Effector memory CD4-positive, alpha-beta T cell (primary cell): ENCODE measurements at regions not wholly inside any gene's neighbourhood (a gene's known extent, or its start where the extent isn't known, plus 50 kb on each side); places are given as distances from the start of the nearest gene placed in this dataset.

Source experiments
- DNase-seq, 3 donors: peaks; one replicate each; pipeline ENCODE4 v3.0.0-alpha.2; 2020
- H3K27ac ChIP-seq: 2 replicates; pipeline ENCODE4 v1.7.0; 2013; ENCODE audit warnings: mild to moderate bottlenecking, low read length, moderate library complexity; ENCODE audit not compliant: insufficient read depth, poor library complexity, severe bottlenecking
- H3K27me3 ChIP-seq: replicated peaks from 2 replicates; pipeline ENCODE4 v1.7.0; 2013; ENCODE audit warnings: mild to moderate bottlenecking, low read length; ENCODE audit not compliant: insufficient read depth, control insufficient read depth, poor library complexity, severe bottlenecking
- H3K36me3 ChIP-seq: 2 replicates; pipeline ENCODE4 v1.7.0; 2013; ENCODE audit warnings: mild to moderate bottlenecking, low read length, moderate library complexity; ENCODE audit not compliant: control insufficient read depth, insufficient read depth
- H3K4me1 ChIP-seq: 2 replicates; pipeline ENCODE4 v1.7.0; 2013; ENCODE audit warnings: low read length, mild to moderate bottlenecking; ENCODE audit not compliant: control insufficient read depth, insufficient read depth, poor library complexity, severe bottlenecking
- H3K4me3 ChIP-seq: 2 replicates; pipeline ENCODE4 v1.7.0; 2013; ENCODE audit warnings: low read length, low read depth, mild to moderate bottlenecking; ENCODE audit not compliant: insufficient read depth, poor library complexity, severe bottlenecking
- H3K9me3 ChIP-seq: 2 replicates; pipeline ENCODE4 v1.7.0; 2013; ENCODE audit warnings: mild to moderate bottlenecking, low read length, moderate library complexity; ENCODE audit not compliant: control insufficient read depth

DNA sequence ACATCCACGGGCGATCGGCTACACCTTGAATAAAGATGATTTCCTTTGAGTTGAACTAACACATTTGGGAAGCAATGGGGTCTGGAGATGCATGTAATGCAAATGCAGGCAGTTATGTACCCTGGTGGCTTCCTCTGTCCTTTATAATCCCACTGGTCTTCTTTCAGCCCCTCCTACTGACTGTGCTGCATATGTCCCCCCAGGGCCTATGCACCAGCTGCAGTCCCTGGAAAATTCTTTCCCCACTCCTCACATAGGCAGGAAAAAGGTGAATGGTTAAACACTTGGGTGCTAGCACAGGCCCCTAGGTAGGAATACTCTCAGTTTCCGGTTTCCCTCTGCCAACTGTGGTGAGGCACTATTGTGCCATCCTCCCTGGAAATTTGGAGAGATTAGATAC is 294.8 kb upstream of the SOX5 start:
- Histone ChIP-seq H3K9me3 (no peaks in the 10 kb centered on the region), H3K36me3 (no peaks in the 10 kb centered on the region), H3K27me3 (no peaks in the 10 kb centered on the region), H3K4me3 (no peak overlapping the region), H3K27ac (no peak overlapping the region), H3K4me1 (no peaks in the 10 kb centered on the region)
- DNase-seq, result no peak

DNA sequence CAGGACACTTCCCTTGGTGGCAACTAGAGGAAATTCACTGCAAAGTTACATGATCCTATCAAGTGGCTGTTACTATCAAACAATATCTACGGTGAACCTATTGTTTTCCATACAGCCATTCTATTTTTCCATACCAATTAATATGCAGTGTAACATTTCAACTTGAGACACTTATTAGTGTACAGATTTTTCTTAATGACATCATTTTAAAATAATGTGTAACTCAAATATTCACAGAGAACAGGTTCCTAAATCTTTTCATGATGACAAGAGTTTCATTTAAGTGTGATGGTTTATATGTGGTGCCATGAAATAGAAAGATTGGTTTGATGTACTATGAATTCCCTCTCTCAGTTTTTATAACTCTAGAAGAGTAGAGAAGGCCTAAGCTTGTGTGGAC is 291.2 kb upstream of the SOX5 start:
- Histone ChIP-seq H3K9me3 (no peaks in the 10 kb centered on the region), H3K27ac (no peak overlapping the region), H3K27me3 (no peaks in the 10 kb centered on the region), H3K4me3 (no peak overlapping the region), H3K4me1 (no peaks in the 10 kb centered on the region), H3K36me3 (no peaks in the 10 kb centered on the region)
- no peak for DNase-seq

- Histone ChIP-seq H3K36me3 (no peaks in the 10 kb centered on the region), H3K27ac (no peak overlapping the region), H3K9me3 (no peaks in the 10 kb centered on the region), H3K4me1 (no peaks in the 10 kb centered on the region), H3K4me3 (no peak overlapping the region), H3K27me3 (no peaks in the 10 kb centered on the region)
- DNase-seq, result no peak
Measured at GRCh38 chr12:24233519-24234246, 284.2 kb upstream of the SOX5 start.

- Histone ChIP-seq H3K27me3 (no peaks in the 10 kb centered on the region), H3K4me3 (no peak overlapping the region), H3K9me3 (no peaks in the 10 kb centered on the region), H3K4me1 (no peaks in the 10 kb centered on the region), H3K36me3 (no peaks in the 10 kb centered on the region), H3K27ac (no peak overlapping the region)
- DNase-seq, result no peak
Measured at GRCh38 chr12:24232531-24232930, 283.1 kb upstream of the SOX5 start.

DNA sequence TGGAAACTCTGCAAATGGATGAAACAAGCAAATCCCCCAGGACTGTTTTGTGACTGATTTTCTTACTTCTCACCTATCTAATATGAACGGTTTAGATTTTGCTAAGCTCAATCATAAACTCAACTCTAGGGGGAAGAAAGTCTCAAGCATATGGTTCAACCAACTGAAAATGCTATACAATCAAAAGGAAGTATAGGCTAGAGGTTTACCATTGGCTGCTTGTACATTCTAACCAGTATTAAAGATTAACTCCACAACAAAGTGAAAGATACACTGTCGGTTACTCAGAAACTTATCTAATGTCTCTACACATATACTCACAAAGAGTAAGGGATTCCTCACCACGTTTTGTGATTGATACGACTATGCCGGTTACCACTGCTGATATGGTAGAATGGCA is 281.8 kb upstream of the SOX5 start:
- no peaks in the 10 kb centered on the region for H3K9me3 ChIP-seq
- H3K36me3 ChIP-seq, result no peaks in the 10 kb centered on the region
- H3K27me3 ChIP-seq, result no peaks in the 10 kb centered on the region
- no peaks in the 10 kb centered on the region for H3K4me1 ChIP-seq
- no peak overlapping the region for H3K4me3 ChIP-seq
- no peak for DNase-seq
- H3K27ac ChIP-seq, result no peak overlapping the region

GRCh38 chr12:24230061-24230701 is 280.7 kb upstream of the SOX5 start:
- no peak overlapping the region for H3K27ac ChIP-seq
- no peaks in the 10 kb centered on the region for H3K36me3 ChIP-seq
- H3K27me3 ChIP-seq, result no peaks in the 10 kb centered on the region
- no peak for DNase-seq
- no peaks in the 10 kb centered on the region for H3K4me1 ChIP-seq
- no peaks in the 10 kb centered on the region for H3K9me3 ChIP-seq
- H3K4me3 ChIP-seq, result no peak overlapping the region

GRCh38 chr12:24229031-24229700 is 279.7 kb upstream of the SOX5 start:
- H3K27ac ChIP-seq, result no peak overlapping the region
- no peaks in the 10 kb centered on the region for H3K9me3 ChIP-seq
- no peaks in the 10 kb centered on the region for H3K36me3 ChIP-seq
- no peak for DNase-seq
- no peak overlapping the region for H3K4me3 ChIP-seq
- no peaks in the 10 kb centered on the region for H3K27me3 ChIP-seq
- H3K4me1 ChIP-seq, result no peaks in the 10 kb centered on the region

- H3K4me1 ChIP-seq, result no peaks in the 10 kb centered on the region
- H3K9me3 ChIP-seq, result no peaks in the 10 kb centered on the region
- H3K36me3 ChIP-seq, result no peaks in the 10 kb centered on the region
- no peak for DNase-seq
- no peaks in the 10 kb centered on the region for H3K27me3 ChIP-seq
- H3K4me3 ChIP-seq, result no peak overlapping the region
- no peak overlapping the region for H3K27ac ChIP-seq
Measured at GRCh38 chr12:24228371-24228770, 278.9 kb upstream of the SOX5 start.

DNA sequence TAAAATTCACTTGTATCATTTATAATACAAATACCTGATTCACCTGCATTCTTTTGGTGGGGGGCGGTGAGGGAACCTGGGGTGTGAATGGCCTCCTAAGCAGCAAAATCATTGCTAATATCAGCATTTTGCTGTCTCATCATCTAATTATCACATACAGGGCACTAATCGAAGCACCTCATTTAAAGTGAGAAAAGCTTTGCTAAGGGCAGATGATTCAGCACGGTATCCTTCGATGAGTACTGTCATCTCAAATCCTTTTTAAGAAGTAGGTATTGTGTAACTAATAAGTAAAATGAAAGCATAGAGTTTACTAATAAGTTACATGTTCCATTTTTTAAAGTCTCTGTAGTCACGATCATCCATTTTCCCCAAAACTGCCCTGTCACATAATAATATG is 278.1 kb upstream of the SOX5 start:
- no peak overlapping the region for H3K4me3 ChIP-seq
- no peaks in the 10 kb centered on the region for H3K4me1 ChIP-seq
- no peak for DNase-seq
- no peak overlapping the region for H3K27ac ChIP-seq
- H3K36me3 ChIP-seq, result no peaks in the 10 kb centered on the region
- H3K9me3 ChIP-seq, result no peaks in the 10 kb centered on the region
- no peaks in the 10 kb centered on the region for H3K27me3 ChIP-seq

DNA sequence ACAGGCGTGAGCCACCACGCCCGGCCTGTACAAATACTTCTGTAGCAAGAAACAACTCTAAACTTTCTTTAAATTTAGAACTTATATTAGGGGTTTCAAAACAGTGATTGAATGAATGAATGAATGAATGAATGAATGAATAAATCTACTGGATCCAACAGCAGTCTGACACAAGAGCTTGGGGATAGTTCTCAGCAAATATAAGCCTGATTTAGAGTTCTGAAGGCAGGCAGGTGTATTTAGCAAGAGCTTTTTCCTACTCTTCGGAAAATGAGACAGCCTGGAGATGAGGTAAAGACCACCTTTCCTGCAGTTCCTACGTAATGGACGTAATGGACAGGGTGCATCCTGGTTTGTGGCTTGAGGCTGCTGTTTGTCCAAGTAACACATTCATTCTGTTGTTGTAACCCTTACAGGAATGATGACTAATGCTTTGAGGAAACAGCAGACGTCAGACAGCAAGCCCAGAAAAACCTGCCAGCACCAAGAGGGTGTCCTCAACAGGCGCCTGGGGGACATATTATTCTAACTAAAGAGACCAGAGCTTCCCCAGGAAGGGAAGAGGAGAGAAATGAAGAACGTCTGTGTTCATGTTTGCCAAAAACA is 277.4 kb upstream of the SOX5 start:
- no peaks in the 10 kb centered on the region for H3K9me3 ChIP-seq
- no peaks in the 10 kb centered on the region for H3K36me3 ChIP-seq
- no peaks in the 10 kb centered on the region for H3K4me1 ChIP-seq
- H3K4me3 ChIP-seq, result no peak overlapping the region
- no peak overlapping the region for H3K27ac ChIP-seq
- no peak for DNase-seq
- no peaks in the 10 kb centered on the region for H3K27me3 ChIP-seq
